Brain microvascular endothelial cell (primary cell): ENCODE measurements at regions not wholly inside any gene's neighbourhood (a gene's known extent, or its start where the extent isn't known, plus 50 kb on each side); places are given as distances from the start of the nearest gene placed in this dataset.

Source experiments
- DNase-seq: peaks from one replicate; pipeline ENCODE4 v3.0.0-alpha.2; 2020
- H3K27ac ChIP-seq: fragments of 250-450 bp; sonication (Bioruptor Pico); 2 replicates; pipeline ENCODE4 v1.5.1; 2020; ENCODE audit warnings: mild to moderate bottlenecking, moderate library complexity
- H3K27me3 ChIP-seq: fragments of 250-450 bp; sonication (Bioruptor Pico); replicated peaks from 2 replicates; pipeline ENCODE4 v1.5.1; 2020; ENCODE audit warnings: mild to moderate bottlenecking
- H3K36me3 ChIP-seq: fragments of 250-450 bp; sonication (Bioruptor Pico); replicated peaks from 2 replicates; pipeline ENCODE4 v1.5.1; 2020; ENCODE audit warnings: mild to moderate bottlenecking
- H3K4me3 ChIP-seq: 2 replicates; pipeline ENCODE4 v1.5.1; 2011; ENCODE audit warnings: low read depth, mild to moderate bottlenecking, control low read depth, low read length, moderate library complexity
- in situ Hi-C: cut with HindIII; loops from 2 replicates; pipeline ENCODE4 v1.10.0; 2017; ENCODE audit warnings: low sequenced_read_pairs, low pct_ligation_motif_present
- TF ChIP-seq, protein P1 (sequence below): IDR thresholded peaks from 2 replicates; pipeline ENCODE4 v1.5.1; 2011; ENCODE audit warnings: low read depth, mild to moderate bottlenecking, moderate library complexity, low read length, control low read depth, inconsistent platforms; ENCODE audit errors: missing control alignments

GRCh38 chr2:41884718-41885117 lies 163.1 kb upstream of the PKDCC start:
- Histone ChIP-seq H3K36me3 (no peaks in the 10 kb centered on the region), H3K27ac (no peak overlapping the region), H3K27me3 (no peaks in the 10 kb centered on the region), H3K4me3 (no peak overlapping the region)
- DNase-seq = no peak
- in situ Hi-C loops = no loop called here
- TF ChIP-seq, protein P1, sequence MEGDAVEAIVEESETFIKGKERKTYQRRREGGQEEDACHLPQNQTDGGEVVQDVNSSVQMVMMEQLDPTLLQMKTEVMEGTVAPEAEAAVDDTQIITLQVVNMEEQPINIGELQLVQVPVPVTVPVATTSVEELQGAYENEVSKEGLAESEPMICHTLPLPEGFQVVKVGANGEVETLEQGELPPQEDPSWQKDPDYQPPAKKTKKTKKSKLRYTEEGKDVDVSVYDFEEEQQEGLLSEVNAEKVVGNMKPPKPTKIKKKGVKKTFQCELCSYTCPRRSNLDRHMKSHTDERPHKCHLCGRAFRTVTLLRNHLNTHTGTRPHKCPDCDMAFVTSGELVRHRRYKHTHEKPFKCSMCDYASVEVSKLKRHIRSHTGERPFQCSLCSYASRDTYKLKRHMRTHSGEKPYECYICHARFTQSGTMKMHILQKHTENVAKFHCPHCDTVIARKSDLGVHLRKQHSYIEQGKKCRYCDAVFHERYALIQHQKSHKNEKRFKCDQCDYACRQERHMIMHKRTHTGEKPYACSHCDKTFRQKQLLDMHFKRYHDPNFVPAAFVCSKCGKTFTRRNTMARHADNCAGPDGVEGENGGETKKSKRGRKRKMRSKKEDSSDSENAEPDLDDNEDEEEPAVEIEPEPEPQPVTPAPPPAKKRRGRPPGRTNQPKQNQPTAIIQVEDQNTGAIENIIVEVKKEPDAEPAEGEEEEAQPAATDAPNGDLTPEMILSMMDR = no peak

- in situ Hi-C loops = no loop called here
Observed at GRCh38 chr2:41886145-41886664, 161.6 kb upstream of the PKDCC start.

DNA sequence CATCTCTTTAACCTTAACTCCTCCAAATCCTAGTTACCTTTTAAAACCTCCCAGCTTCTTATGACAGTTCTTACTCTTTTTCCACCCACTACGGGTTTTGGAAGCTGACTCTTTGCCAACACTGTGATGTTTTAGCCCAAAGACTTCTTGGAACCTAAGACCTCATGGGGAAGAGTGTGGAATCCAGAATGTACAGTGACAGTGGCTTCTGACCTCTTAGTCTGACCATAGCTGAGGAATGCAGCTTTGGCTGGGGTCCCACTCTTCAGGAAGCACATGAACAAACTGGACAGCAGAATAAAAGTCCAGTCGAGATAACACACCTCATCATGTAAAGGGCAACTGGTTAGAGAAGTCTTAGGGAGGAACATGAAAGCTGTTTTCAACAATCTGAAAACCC lies 161.1 kb upstream of the PKDCC start:
- no peak overlapping the region for H3K4me3 ChIP-seq
- in situ Hi-C loops = no loop called here
- TF ChIP-seq, protein P1 = no peak

More at GRCh38 chr2:41886145-41886664, 161.6 kb upstream of the PKDCC start:
- TF ChIP-seq, protein P1 = no peak
- no peaks in the 10 kb centered on the region for H3K27me3 ChIP-seq
- no peaks in the 10 kb centered on the region for H3K36me3 ChIP-seq
- no peak for DNase-seq
- no peak overlapping the region for H3K27ac ChIP-seq
- no peak overlapping the region for H3K4me3 ChIP-seq

GRCh38 chr2:41890341-41890740 lies 157.5 kb upstream of the PKDCC start:
- Histone ChIP-seq H3K27me3 (no peaks in the 10 kb centered on the region), H3K27ac (no peak overlapping the region), H3K4me3 (no peak overlapping the region), H3K36me3 (no peaks in the 10 kb centered on the region)
- no peak for DNase-seq
- in situ Hi-C loops = no loop called here
- TF ChIP-seq, protein P1 = no peak

More for the DNA sequence above, 161.1 kb upstream of the PKDCC start:
- no peak overlapping the region for H3K27ac ChIP-seq
- no peaks in the 10 kb centered on the region for H3K27me3 ChIP-seq
- DNase-seq = no peak
- H3K36me3 ChIP-seq = no peaks in the 10 kb centered on the region

- Histone ChIP-seq H3K36me3 (no peaks in the 10 kb centered on the region), H3K4me3 (no peak overlapping the region), H3K27me3 (no peaks in the 10 kb centered on the region), H3K27ac (no peak overlapping the region)
- in situ Hi-C loops = no loop called here
- DNase-seq = no peak
- TF ChIP-seq, protein P1 = no peak
Observed at GRCh38 chr2:41892476-41892875, 155.3 kb upstream of the PKDCC start.
